Sigmoid colon (tissue), 4 donors: ENCODE measurements at regions not wholly inside any gene's neighbourhood (a gene's known extent, or its start where the extent isn't known, plus 50 kb on each side); places are given as distances from the start of the nearest gene placed in this dataset.

Source experiments
- CTCF ChIP-seq, 4 experiments: fragments of 450-650 bp in 3 of 4; fragments of 200-600 bp in 1 of 4; IDR thresholded peaks; one replicate each; pipeline ENCODE4 v1.5.1; 2016 to 2019; ENCODE audit warnings: antibody characterized with exemption in 4 of 4, mild to moderate bottlenecking in 3 of 4, moderate library complexity in 2 of 4
- EP300 ChIP-seq, 4 donors: sonication (generic); formaldehyde crosslinking; IDR thresholded peaks; one replicate each; pipeline ENCODE4 v1.6.1; 2017; ENCODE audit warnings: antibody characterized with exemption in 4 of 4
- POLR2A ChIP-seq, 2 donors: fragments of 450-650 bp; IDR thresholded peaks; one replicate each; pipeline ENCODE4 v1.6.1; 2016; ENCODE audit warnings: antibody characterized with exemption in 2 of 2, mild to moderate bottlenecking in 2 of 2, moderate library complexity in 2 of 2
- POLR2AphosphoS5 ChIP-seq, 4 donors: sonication (generic); formaldehyde crosslinking; IDR thresholded peaks; one replicate each; pipeline ENCODE4 v1.6.1; 2017; ENCODE audit warnings: antibody characterized with exemption in 4 of 4

- no peak for TF ChIP-seq EP300 (IDR thresholded peaks at IDR 0.05)
- TF ChIP-seq CTCF (IDR thresholded peaks at IDR 0.05) = no peak
- no peak for TF ChIP-seq POLR2AphosphoS5 (IDR thresholded peaks at IDR 0.05)
- no peak for TF ChIP-seq POLR2A (IDR thresholded peaks at IDR 0.05)
Observed at GRCh38 chr2:215727507-215728503, 285.5 kb downstream of the MREG start.
